Loucy (cell line): ENCODE measurements at regions not wholly inside any gene's neighbourhood (a gene's known extent, or its start where the extent isn't known, plus 50 kb on each side); places are given as distances from the start of the nearest gene placed in this dataset.

ENCODE experiments used
- H2AFZ ChIP-seq: fragments of 200-600 bp; sonication (generic); 2 replicates; pipeline ENCODE4 v1.6.0; 2016; ENCODE audit warnings: antibody characterized with exemption, mild to moderate bottlenecking, low read length, moderate library complexity
- H3F3A ChIP-seq: fragments of 200-600 bp; 2 replicates; pipeline ENCODE4 v1.6.0; 2016; ENCODE audit warnings: antibody characterized with exemption, low read depth, mild to moderate bottlenecking
- H3K27me3 ChIP-seq: fragments of 200-600 bp; sonication (generic); 2 replicates; pipeline ENCODE4 v1.6.1; 2014; ENCODE audit warnings: low read length, mild to moderate bottlenecking; ENCODE audit not compliant: insufficient read depth, poor library complexity, severe bottlenecking
- H3K36me3 ChIP-seq: fragments of 200-600 bp; sonication (generic); 2 replicates; pipeline ENCODE4 v1.6.1; 2016; ENCODE audit warnings: low read length; ENCODE audit not compliant: insufficient read depth
- H3K4me1 ChIP-seq: fragments of 200-600 bp; sonication (generic); 2 replicates; pipeline ENCODE4 v1.5.1; 2014; ENCODE audit warnings: low read length, mild to moderate bottlenecking; ENCODE audit not compliant: insufficient read depth, poor library complexity, severe bottlenecking
- H3K4me2 ChIP-seq: fragments of 200-600 bp; sonication (generic); 2 replicates; pipeline ENCODE4 v1.6.0; 2014; ENCODE audit warnings: antibody characterized with exemption, low read length, low read depth, mild to moderate bottlenecking; ENCODE audit not compliant: poor library complexity, severe bottlenecking
- H3K4me3 ChIP-seq: fragments of 200-600 bp; sonication (generic); 2 replicates; pipeline ENCODE4 v1.5.1; 2014; ENCODE audit warnings: low read length, mild to moderate bottlenecking, mixed read lengths; ENCODE audit not compliant: poor library complexity, severe bottlenecking
- H3K79me2 ChIP-seq: fragments of 200-600 bp; sonication (generic); 2 replicates; pipeline ENCODE4 v1.6.1; 2014; ENCODE audit warnings: low read length; ENCODE audit not compliant: insufficient read depth
- H3K9ac ChIP-seq: fragments of 200-600 bp; sonication (generic); 2 replicates; pipeline ENCODE4 v1.6.0; 2014; ENCODE audit warnings: mild to moderate bottlenecking, low read depth, low read length, moderate library complexity; ENCODE audit not compliant: poor library complexity, severe bottlenecking
- H3K9me2 ChIP-seq: fragments of 200-600 bp; sonication (generic); replicated peaks from 2 replicates; pipeline ENCODE4 v1.6.1; 2016; ENCODE audit warnings: low read depth, low read length, mixed read lengths
- H3K9me3 ChIP-seq: fragments of 200-600 bp; sonication (generic); 2 replicates; pipeline ENCODE4 v1.6.1; 2014; ENCODE audit warnings: mild to moderate bottlenecking, antibody characterized with exemption, low read length, low read depth; ENCODE audit not compliant: insufficient read depth
- H4K20me1 ChIP-seq: fragments of 200-600 bp; sonication (generic); 2 replicates; pipeline ENCODE4 v1.6.0; 2014; ENCODE audit warnings: antibody characterized with exemption, low read length, mild to moderate bottlenecking; ENCODE audit not compliant: insufficient read depth, poor library complexity, severe bottlenecking
- EZH2phosphoT487 ChIP-seq: fragments of 200-600 bp; IDR thresholded peaks from 2 replicates; pipeline ENCODE4 v1.6.1; 2018; ENCODE audit warnings: antibody characterized with exemption, mild to moderate bottlenecking, moderate library complexity, borderline replicate concordance
- TF ChIP-seq, protein P1 (sequence below): fragments of 200-600 bp; sonication (generic); conservative IDR thresholded peaks from 2 replicates; pipeline ENCODE4 v1.5.1; 2014; ENCODE audit warnings: mild to moderate bottlenecking, antibody characterized with exemption, low read length

- Histone ChIP-seq H2AFZ (no peak overlapping the region), H3K4me3 (no peak overlapping the region), H3K9me3 (no peaks in the 10 kb centered on the region), H3K4me1 (no peaks in the 10 kb centered on the region), H3F3A (no peaks in the 10 kb centered on the region), H3K36me3 (no peaks in the 10 kb centered on the region), H3K79me2 (no peaks in the 10 kb centered on the region), H3K4me2 (no peak overlapping the region), H4K20me1 (no peaks in the 10 kb centered on the region), H3K9ac (no peak overlapping the region), H3K27me3 (no peaks in the 10 kb centered on the region), H3K9me2 (no peaks in the 10 kb centered on the region)
- no peak for TF ChIP-seq EZH2phosphoT487
- TF ChIP-seq, protein P1, sequence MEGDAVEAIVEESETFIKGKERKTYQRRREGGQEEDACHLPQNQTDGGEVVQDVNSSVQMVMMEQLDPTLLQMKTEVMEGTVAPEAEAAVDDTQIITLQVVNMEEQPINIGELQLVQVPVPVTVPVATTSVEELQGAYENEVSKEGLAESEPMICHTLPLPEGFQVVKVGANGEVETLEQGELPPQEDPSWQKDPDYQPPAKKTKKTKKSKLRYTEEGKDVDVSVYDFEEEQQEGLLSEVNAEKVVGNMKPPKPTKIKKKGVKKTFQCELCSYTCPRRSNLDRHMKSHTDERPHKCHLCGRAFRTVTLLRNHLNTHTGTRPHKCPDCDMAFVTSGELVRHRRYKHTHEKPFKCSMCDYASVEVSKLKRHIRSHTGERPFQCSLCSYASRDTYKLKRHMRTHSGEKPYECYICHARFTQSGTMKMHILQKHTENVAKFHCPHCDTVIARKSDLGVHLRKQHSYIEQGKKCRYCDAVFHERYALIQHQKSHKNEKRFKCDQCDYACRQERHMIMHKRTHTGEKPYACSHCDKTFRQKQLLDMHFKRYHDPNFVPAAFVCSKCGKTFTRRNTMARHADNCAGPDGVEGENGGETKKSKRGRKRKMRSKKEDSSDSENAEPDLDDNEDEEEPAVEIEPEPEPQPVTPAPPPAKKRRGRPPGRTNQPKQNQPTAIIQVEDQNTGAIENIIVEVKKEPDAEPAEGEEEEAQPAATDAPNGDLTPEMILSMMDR = no peak
Observed at GRCh38 chr7:42987648-42988214, 55.6 kb downstream of the MRPL32 start.

GRCh38 chr7:42991024-42991423 lies 58.8 kb downstream of the MRPL32 start:
- H3K4me1 ChIP-seq = no peaks in the 10 kb centered on the region
- H3K79me2 ChIP-seq = no peaks in the 10 kb centered on the region
- H2AFZ ChIP-seq = no peak overlapping the region
- no peaks in the 10 kb centered on the region for H3F3A ChIP-seq
- no peak overlapping the region for H3K4me2 ChIP-seq
- H3K4me3 ChIP-seq = no peak overlapping the region
- H3K9me3 ChIP-seq = no peaks in the 10 kb centered on the region
- no peaks in the 10 kb centered on the region for H3K27me3 ChIP-seq
- H4K20me1 ChIP-seq = no peaks in the 10 kb centered on the region
- no peaks in the 10 kb centered on the region for H3K9me2 ChIP-seq
- H3K36me3 ChIP-seq = no peaks in the 10 kb centered on the region
- no peak overlapping the region for H3K9ac ChIP-seq
- TF ChIP-seq, protein P1 = no peak
- no peak for TF ChIP-seq EZH2phosphoT487

DNA sequence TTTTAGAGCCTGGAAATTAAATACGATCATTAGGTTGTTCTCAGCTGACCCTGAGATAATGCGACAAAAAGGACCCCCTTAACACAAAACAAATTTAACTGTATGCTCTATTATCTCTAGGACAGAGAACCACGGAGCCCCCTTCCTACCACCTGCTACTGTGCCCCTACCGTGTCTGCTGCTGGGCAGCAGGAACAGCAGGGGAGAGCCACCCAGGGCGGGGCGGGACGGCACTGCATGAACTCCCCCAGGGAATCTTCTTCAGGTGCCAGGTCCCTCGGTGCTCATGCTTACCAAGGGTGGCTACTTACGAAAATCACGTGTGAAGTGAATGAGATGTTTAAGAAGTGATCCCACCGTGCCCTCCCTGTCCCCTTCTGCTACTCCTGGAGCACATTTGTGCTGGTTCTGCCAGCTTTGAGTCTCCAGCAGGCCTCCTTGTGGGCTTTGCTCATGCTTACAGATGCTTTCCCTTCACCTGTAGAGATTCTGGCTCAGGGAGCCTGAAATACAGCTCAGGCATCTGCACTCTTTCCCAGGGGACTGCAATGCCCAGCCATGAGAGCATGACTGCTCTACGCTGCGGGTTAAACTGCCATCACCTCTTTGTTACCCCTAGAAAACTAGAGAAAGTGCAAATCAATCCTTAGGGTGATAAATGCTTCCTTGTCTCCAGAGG lies 59.9 kb downstream of the MRPL32 start:
- Histone ChIP-seq H3K9me3 (no peaks in the 10 kb centered on the region), H3K9ac (no peak overlapping the region), H2AFZ (no peak overlapping the region), H3K4me3 (no peak overlapping the region), H3K27me3 (no peaks in the 10 kb centered on the region), H3K4me2 (no peak overlapping the region), H3K36me3 (no peaks in the 10 kb centered on the region), H4K20me1 (no peaks in the 10 kb centered on the region), H3K9me2 (no peaks in the 10 kb centered on the region), H3K79me2 (no peaks in the 10 kb centered on the region), H3F3A (no peaks in the 10 kb centered on the region), H3K4me1 (no peaks in the 10 kb centered on the region)
- TF ChIP-seq, protein P1 = no peak
- TF ChIP-seq EZH2phosphoT487 = no peak
